Astrocyte (in vitro differentiated cells and primary cell): ENCODE measurements at regions not wholly inside any gene's neighbourhood (a gene's known extent, or its start where the extent isn't known, plus 50 kb on each side); places are given as distances from the start of the nearest gene placed in this dataset.

Source experiments
- DNase-seq: peaks from one replicate; pipeline ENCODE4 v3.0.0-alpha.2; 2010; ENCODE audit warnings: low read depth
- FAIRE-seq: peaks from 2 replicates; lab custom pipeline; 2011; peaks lifted over from hg19 to GRCh38; lab: Jason Lieb, UNC
- H2AFZ ChIP-seq: 2 replicates; pipeline ENCODE4 v1.6.0; 2012; ENCODE audit warnings: low read depth, low read length, inconsistent platforms
- H3K27ac ChIP-seq: 2 replicates; pipeline ENCODE4 v1.5.1; 2011; ENCODE audit warnings: low read depth, low read length, inconsistent platforms
- H3K27me3 ChIP-seq: 2 replicates; pipeline ENCODE4 v1.6.0; 2011; ENCODE audit warnings: low read length, inconsistent platforms; ENCODE audit not compliant: insufficient read depth
- H3K36me3 ChIP-seq: 2 replicates; pipeline ENCODE4 v1.5.1; 2011; ENCODE audit warnings: low read length, inconsistent platforms; ENCODE audit not compliant: insufficient read depth
- H3K4me1 ChIP-seq: 2 replicates; pipeline ENCODE4 v1.5.1; 2011; ENCODE audit warnings: low read length, inconsistent platforms; ENCODE audit not compliant: insufficient read depth
- H3K4me2 ChIP-seq: 2 replicates; pipeline ENCODE4 v1.6.0; 2012; ENCODE audit warnings: low read length, inconsistent platforms
- H3K4me3 ChIP-seq: 2 replicates; pipeline ENCODE4 v1.5.1; 2011; ENCODE audit warnings: low read depth, mild to moderate bottlenecking, low read length, inconsistent platforms; ENCODE audit not compliant: insufficient read depth
- H3K79me2 ChIP-seq: 2 replicates; pipeline ENCODE4 v1.6.0; 2012; ENCODE audit warnings: mild to moderate bottlenecking, low read length, inconsistent platforms; ENCODE audit not compliant: insufficient read depth
- H3K9ac ChIP-seq: 2 replicates; pipeline ENCODE4 v1.6.0; 2012; ENCODE audit warnings: mild to moderate bottlenecking, low read length, inconsistent platforms
- H3K9me3 ChIP-seq: 2 replicates; pipeline ENCODE4 v1.5.1; 2012; ENCODE audit warnings: low read depth, mild to moderate bottlenecking, low read length, inconsistent platforms; ENCODE audit not compliant: insufficient read depth
- H4K20me1 ChIP-seq: 2 replicates; pipeline ENCODE4 v1.6.0; 2012; ENCODE audit warnings: low read length, inconsistent platforms; ENCODE audit not compliant: insufficient read depth
- H3K27ac Mint-ChIP-seq: one replicate; pipeline ENCODE4 v1.8.0; 2021; ENCODE audit warnings: mild to moderate bottlenecking, mixed read lengths; ENCODE audit not compliant: unreplicated experiment
- H3K27me3 Mint-ChIP-seq: one replicate; pipeline ENCODE4 v1.8.0; 2021; ENCODE audit warnings: low read depth, mixed read lengths; ENCODE audit not compliant: unreplicated experiment
- H3K36me3 Mint-ChIP-seq: one replicate; pipeline ENCODE4 v1.8.0; 2021; ENCODE audit warnings: low read depth, mixed read lengths; ENCODE audit not compliant: unreplicated experiment
- H3K4me1 Mint-ChIP-seq: one replicate; pipeline ENCODE4 v1.8.0; 2021; ENCODE audit warnings: low read depth, mixed read lengths; ENCODE audit not compliant: unreplicated experiment
- H3K4me3 Mint-ChIP-seq: one replicate; pipeline ENCODE4 v1.8.0; 2021; ENCODE audit warnings: mild to moderate bottlenecking, moderate library complexity, mixed read lengths; ENCODE audit not compliant: unreplicated experiment
- H3K9me3 Mint-ChIP-seq: one replicate; pipeline ENCODE4 v1.8.0; 2021; ENCODE audit warnings: mild to moderate bottlenecking, mixed read lengths; ENCODE audit not compliant: unreplicated experiment
- CTCF ChIP-seq: IDR thresholded peaks from 2 replicates; pipeline ENCODE4 v1.5.1; 2011; ENCODE audit warnings: low read depth, mild to moderate bottlenecking, inconsistent platforms, low read length, moderate library complexity; ENCODE audit not compliant: insufficient read depth
- EZH2 ChIP-seq: IDR thresholded peaks from 2 replicates; pipeline ENCODE4 v1.6.1; 2012; ENCODE audit warnings: mild to moderate bottlenecking, low read length, inconsistent platforms; ENCODE audit not compliant: insufficient read depth

GRCh38 chr9:23314247-23314646 lies 511.8 kb downstream of the ELAVL2 start:
- no peaks in the 10 kb centered on the region for H3K27me3 ChIP-seq
- Mint-ChIP-seq H3K27ac (no peak overlapping the region), H3K27me3 (no peaks in the 10 kb centered on the region), H3K4me3 (no peak overlapping the region), H3K9me3 (no peaks in the 10 kb centered on the region), H3K4me1 (no peaks in the 10 kb centered on the region), H3K36me3 (no peaks in the 10 kb centered on the region)
- H3K79me2 ChIP-seq = no peaks in the 10 kb centered on the region
- H3K36me3 ChIP-seq = no peaks in the 10 kb centered on the region
- H2AFZ ChIP-seq = no peak overlapping the region
- no peak overlapping the region for H3K27ac ChIP-seq
- no peak overlapping the region for H3K4me3 ChIP-seq
- DNase-seq (no peak), FAIRE-seq (no peak)
- H3K9me3 ChIP-seq = no peaks in the 10 kb centered on the region
- H3K4me2 ChIP-seq = no peak overlapping the region
- TF ChIP-seq EZH2 (no peak), CTCF (no peak)
- no peaks in the 10 kb centered on the region for H4K20me1 ChIP-seq
- H3K9ac ChIP-seq = no peak overlapping the region
- no peaks in the 10 kb centered on the region for H3K4me1 ChIP-seq

- DNase-seq = no peak
- no peak for FAIRE-seq
- H3K36me3 Mint-ChIP-seq = no peaks in the 10 kb centered on the region
These were observed 506.9 kb downstream of the ELAVL2 start for GRCh38 chr9:23319092-23319491.

GRCh38 chr9:23321049-23321448 lies 505.0 kb downstream of the ELAVL2 start:
- H3K27me3 ChIP-seq = no peaks in the 10 kb centered on the region
- no peak overlapping the region for H3K4me3 ChIP-seq
- DNase-seq (no peak), FAIRE-seq (no peak)
- no peaks in the 10 kb centered on the region for H3K36me3 ChIP-seq
- TF ChIP-seq EZH2 (no peak), CTCF (no peak)
- Mint-ChIP-seq H3K4me1 (peaks cover 7% of the 10 kb centered on the region), H3K27ac (no peak overlapping the region), H3K27me3 (no peaks in the 10 kb centered on the region), H3K36me3 (no peaks in the 10 kb centered on the region), H3K9me3 (no peaks in the 10 kb centered on the region), H3K4me3 (no peak overlapping the region)
- H3K9me3 ChIP-seq = no peaks in the 10 kb centered on the region
- no peak overlapping the region for H3K9ac ChIP-seq
- no peaks in the 10 kb centered on the region for H3K79me2 ChIP-seq
- H4K20me1 ChIP-seq = no peaks in the 10 kb centered on the region
- H2AFZ ChIP-seq = no peak overlapping the region
- no peaks in the 10 kb centered on the region for H3K4me1 ChIP-seq
- no peak overlapping the region for H3K4me2 ChIP-seq
- H3K27ac ChIP-seq = no peak overlapping the region

More at GRCh38 chr9:23319092-23319491, 506.9 kb downstream of the ELAVL2 start:
- no peaks in the 10 kb centered on the region for H3K9me3 Mint-ChIP-seq
- peaks cover 7% of the 10 kb centered on the region for H3K4me1 Mint-ChIP-seq
- H3K4me1 ChIP-seq = no peaks in the 10 kb centered on the region
- no peaks in the 10 kb centered on the region for H3K27me3 Mint-ChIP-seq
- no peaks in the 10 kb centered on the region for H4K20me1 ChIP-seq
- no peaks in the 10 kb centered on the region for H3K9me3 ChIP-seq
- no peaks in the 10 kb centered on the region for H3K36me3 ChIP-seq
- H3K4me3 ChIP-seq = no peak overlapping the region
- H3K27me3 ChIP-seq = no peaks in the 10 kb centered on the region
- no peak for TF ChIP-seq CTCF
- H3K79me2 ChIP-seq = no peaks in the 10 kb centered on the region
- H3K27ac ChIP-seq = no peak overlapping the region
- H3K4me3 Mint-ChIP-seq = no peak overlapping the region
- no peak overlapping the region for H3K27ac Mint-ChIP-seq
- no peak overlapping the region for H3K9ac ChIP-seq
- no peak overlapping the region for H3K4me2 ChIP-seq
- H2AFZ ChIP-seq = no peak overlapping the region
